IPS-11a (cell line): ENCODE measurements at regions not wholly inside any gene's neighbourhood (a gene's known extent, or its start where the extent isn't known, plus 50 kb on each side); places are given as distances from the start of the nearest gene placed in this dataset.
"Not testable (repeated sequence)": the region's sequence is repeated elsewhere in the genome, so short reads cannot be mapped to it uniquely, and the experiment has no call there.

Experiments
- H3K4me3 ChIP-seq: one replicate; pipeline ENCODE4 v1.5.1; 2013; ENCODE audit warnings: low read depth, low read length, control low read depth

- H3K4me3 ChIP-seq = no peak overlapping the region
Measured at GRCh38 chr6:6810727-6811126, 222.2 kb downstream of the LY86 start.

- H3K4me3 ChIP-seq = no peak overlapping the region
Measured at GRCh38 chr6:6811128-6812009, 222.8 kb downstream of the LY86 start.

GRCh38 chr6:6812427-6812826, 223.9 kb downstream of the LY86 start:
- no peak overlapping the region for H3K4me3 ChIP-seq

- H3K4me3 ChIP-seq = no peak overlapping the region
Measured at GRCh38 chr6:6815732-6816131, 227.2 kb downstream of the LY86 start.

DNA sequence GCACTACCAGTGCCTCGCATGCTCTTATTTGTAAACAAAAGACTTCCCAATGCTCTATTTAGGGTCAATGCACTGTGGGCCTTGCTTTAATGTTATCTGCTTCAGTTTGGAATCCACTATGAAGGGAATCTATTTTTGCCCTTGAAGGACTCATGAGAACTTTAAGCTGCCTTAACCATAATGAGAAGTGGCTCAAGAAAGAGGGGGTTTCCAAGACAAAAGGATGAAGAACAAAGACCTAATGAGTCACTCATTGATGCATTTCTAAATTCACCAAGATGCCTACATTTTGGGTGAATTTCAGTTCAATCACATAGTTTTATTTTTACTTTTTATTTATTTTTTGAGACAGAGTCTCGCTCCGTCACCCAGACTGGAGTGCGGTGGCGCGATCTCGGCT, 228.2 kb downstream of the LY86 start:
- H3K4me3 ChIP-seq = no peak overlapping the region

- H3K4me3 ChIP-seq = no peak overlapping the region
Measured at GRCh38 chr6:6818078-6818639, 229.6 kb downstream of the LY86 start.

DNA sequence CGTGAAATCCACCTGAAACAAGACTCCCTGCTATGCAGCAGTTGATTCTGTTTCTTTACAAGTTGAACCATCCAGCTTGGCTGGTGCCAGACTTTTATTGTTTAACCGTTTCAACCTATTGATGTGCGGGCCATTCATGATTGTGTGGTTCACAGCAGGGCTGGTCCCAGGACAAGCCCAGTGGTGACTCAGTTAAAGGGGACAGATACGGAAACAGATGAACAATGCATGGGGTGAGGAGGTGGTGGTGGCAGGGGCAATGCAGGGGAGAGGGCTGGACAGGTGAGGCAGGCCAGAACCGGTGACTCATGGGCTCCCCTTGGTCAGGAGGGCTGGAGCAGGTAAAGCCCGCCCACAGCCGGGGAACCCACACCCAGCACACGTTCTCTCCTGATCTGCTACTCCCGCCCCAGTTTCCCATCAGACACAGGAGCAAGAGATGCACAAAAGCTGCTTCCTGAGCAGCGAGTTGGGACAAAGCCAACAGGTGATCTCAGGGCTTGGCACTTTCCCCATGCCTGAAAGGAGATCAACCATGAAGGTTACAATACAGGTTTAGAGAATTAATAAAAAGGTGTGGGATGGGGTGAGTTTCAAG, 232.2 kb downstream of the LY86 start:
- no peak overlapping the region for H3K4me3 ChIP-seq

GRCh38 chr6:6821639-6822261, 233.2 kb downstream of the LY86 start:
- no peak overlapping the region for H3K4me3 ChIP-seq

- H3K4me3 ChIP-seq = no peak overlapping the region
Measured at GRCh38 chr6:6823030-6823429, 234.5 kb downstream of the LY86 start.

DNA sequence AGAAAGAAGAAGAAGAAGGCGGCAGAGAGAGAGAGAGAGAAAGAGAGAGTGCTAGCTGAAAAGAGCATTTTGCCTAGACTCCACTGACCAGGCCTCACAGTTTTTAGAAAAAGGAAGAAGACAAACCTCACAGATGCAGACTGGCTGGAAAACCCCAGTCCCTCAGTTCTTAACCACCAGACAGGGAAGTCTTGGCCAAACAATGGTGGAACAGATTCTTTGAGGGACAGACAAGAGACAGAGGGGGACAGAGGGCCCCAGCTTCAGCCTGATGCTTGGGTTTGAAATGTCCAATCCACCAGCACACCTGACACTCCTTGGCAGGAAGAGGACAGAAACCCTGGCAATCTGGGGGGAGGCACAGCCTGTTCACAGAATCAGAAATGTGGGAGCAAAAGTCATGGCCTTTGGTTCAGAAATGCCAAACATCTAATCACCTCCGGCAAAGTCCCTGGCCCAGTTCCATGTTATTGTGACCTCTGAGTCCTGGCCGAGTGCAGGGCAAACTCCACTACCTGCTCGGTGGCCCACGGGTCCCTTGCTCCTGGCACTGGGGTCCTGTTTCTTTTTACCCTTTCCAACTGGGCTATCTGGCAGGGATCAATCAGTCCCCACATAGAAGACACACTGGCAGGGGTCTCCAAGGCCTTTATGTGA, 235.2 kb downstream of the LY86 start:
- H3K4me3 ChIP-seq = no peak overlapping the region

GRCh38 chr6:6824381-6824780, 235.9 kb downstream of the LY86 start:
- H3K4me3 ChIP-seq = no peak overlapping the region

GRCh38 chr6:6825193-6825784, 236.8 kb downstream of the LY86 start:
- H3K4me3 ChIP-seq = no peak overlapping the region

GRCh38 chr6:6826095-6826901, 237.8 kb downstream of the LY86 start:
- no peak overlapping the region for H3K4me3 ChIP-seq

- H3K4me3 ChIP-seq = no peak overlapping the region
Measured at GRCh38 chr6:6826961-6827360, 238.4 kb downstream of the LY86 start.

DNA sequence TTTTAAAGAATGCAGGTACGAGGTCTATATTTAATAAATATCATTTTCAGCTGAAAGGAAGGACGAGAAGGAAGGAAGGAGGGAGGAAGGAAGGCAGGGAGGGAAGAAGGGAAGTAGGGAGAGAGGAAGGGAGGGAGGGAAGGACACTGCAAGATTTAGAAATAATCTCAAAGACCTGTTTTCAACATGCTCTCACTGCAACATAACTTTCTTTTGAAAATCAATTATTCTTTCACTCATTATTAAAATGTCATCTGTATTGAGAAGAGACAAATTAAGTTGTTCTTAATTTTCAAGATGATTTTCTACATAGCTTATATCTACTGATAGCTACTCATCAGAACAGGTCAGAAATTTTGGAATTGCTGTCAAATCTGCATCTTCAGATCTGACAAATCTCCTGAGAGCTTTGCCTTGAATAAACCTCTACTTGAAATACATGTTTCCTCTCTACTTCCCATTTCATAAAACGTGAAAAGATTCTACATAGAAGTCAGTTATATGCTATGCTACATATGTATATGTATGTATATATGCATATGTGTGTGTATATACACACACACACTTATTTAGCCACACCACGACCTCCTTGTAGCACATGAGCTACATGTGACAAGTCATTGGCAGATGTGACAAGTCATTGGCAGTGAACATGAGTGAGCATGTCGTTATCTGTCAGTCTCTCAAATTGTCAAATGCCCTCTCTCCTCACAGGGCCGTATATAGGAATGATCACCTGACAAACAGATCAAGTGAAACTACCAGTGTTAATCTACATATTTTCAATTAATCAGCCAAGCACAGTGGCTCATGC, 241.6 kb downstream of the LY86 start:
- no peak overlapping the region for H3K4me3 ChIP-seq

- not testable (repeated sequence) for H3K4me3 ChIP-seq
Measured at GRCh38 chr6:6830686-6831063, 242.2 kb downstream of the LY86 start.

GRCh38 chr6:6832439-6832838, 243.9 kb downstream of the LY86 start:
- no peak overlapping the region for H3K4me3 ChIP-seq

- no peak overlapping the region for H3K4me3 ChIP-seq
Measured at GRCh38 chr6:6834356-6835222, 246.1 kb downstream of the LY86 start.

DNA sequence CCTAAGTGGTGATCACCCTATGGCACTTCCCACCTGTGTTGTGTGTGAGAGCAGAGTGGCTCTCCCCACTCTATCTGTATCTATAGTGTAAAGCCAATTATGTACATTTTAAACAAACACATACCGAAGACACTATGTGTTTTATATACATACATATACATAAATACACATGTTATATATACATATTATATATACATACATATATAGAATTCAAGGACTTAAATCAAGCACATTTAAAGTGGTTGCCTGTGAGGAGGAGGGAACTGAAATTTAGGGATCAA, 246.6 kb downstream of the LY86 start:
- no peak overlapping the region for H3K4me3 ChIP-seq
